ENCODE measurements at regions not wholly inside any gene's neighbourhood (a gene's known extent, or its start where the extent isn't known, plus 50 kb on each side); places are given as distances from the start of the nearest gene placed in this dataset.

DNA sequence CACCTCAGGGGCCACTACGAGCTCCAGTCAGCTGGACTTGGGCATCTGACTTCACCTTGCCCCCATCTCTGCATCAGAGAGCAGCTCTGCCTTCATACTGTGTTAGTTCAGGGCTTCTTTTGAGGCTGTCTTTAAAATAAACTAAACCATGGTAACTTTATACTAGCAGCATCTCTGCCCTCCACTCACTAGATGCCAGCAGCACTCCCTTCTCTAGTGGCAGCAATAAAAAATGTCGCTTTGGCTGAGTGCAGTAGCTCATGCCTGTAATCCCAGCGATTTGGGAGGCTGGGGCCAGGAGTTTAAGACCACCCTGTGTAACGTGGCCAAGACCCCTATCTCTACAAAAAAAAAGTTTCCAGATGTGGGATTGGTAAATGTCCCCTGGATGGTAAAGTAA is 584.4 kb downstream of the INHBA start:
- TF ChIP-seq, protein P1, sequence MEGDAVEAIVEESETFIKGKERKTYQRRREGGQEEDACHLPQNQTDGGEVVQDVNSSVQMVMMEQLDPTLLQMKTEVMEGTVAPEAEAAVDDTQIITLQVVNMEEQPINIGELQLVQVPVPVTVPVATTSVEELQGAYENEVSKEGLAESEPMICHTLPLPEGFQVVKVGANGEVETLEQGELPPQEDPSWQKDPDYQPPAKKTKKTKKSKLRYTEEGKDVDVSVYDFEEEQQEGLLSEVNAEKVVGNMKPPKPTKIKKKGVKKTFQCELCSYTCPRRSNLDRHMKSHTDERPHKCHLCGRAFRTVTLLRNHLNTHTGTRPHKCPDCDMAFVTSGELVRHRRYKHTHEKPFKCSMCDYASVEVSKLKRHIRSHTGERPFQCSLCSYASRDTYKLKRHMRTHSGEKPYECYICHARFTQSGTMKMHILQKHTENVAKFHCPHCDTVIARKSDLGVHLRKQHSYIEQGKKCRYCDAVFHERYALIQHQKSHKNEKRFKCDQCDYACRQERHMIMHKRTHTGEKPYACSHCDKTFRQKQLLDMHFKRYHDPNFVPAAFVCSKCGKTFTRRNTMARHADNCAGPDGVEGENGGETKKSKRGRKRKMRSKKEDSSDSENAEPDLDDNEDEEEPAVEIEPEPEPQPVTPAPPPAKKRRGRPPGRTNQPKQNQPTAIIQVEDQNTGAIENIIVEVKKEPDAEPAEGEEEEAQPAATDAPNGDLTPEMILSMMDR (IDR thresholded peaks at IDR 0.05; ENCODE audit: poor library complexity, severe bottlenecking) = no peak
- TF ChIP-seq EZH2 (IDR thresholded peaks at IDR 0.05; ENCODE audit: borderline replicate concordance, insufficient read depth, low read length, poor library complexity, severe bottlenecking) = no peak
- TF ChIP-seq POLR2AphosphoS5 (IDR thresholded peaks at IDR 0.05) = no peak
- TF ChIP-seq, protein P2, sequence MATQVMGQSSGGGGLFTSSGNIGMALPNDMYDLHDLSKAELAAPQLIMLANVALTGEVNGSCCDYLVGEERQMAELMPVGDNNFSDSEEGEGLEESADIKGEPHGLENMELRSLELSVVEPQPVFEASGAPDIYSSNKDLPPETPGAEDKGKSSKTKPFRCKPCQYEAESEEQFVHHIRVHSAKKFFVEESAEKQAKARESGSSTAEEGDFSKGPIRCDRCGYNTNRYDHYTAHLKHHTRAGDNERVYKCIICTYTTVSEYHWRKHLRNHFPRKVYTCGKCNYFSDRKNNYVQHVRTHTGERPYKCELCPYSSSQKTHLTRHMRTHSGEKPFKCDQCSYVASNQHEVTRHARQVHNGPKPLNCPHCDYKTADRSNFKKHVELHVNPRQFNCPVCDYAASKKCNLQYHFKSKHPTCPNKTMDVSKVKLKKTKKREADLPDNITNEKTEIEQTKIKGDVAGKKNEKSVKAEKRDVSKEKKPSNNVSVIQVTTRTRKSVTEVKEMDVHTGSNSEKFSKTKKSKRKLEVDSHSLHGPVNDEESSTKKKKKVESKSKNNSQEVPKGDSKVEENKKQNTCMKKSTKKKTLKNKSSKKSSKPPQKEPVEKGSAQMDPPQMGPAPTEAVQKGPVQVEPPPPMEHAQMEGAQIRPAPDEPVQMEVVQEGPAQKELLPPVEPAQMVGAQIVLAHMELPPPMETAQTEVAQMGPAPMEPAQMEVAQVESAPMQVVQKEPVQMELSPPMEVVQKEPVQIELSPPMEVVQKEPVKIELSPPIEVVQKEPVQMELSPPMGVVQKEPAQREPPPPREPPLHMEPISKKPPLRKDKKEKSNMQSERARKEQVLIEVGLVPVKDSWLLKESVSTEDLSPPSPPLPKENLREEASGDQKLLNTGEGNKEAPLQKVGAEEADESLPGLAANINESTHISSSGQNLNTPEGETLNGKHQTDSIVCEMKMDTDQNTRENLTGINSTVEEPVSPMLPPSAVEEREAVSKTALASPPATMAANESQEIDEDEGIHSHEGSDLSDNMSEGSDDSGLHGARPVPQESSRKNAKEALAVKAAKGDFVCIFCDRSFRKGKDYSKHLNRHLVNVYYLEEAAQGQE (IDR thresholded peaks at IDR 0.05; ENCODE audit: borderline replicate concordance) = no peak
- TF ChIP-seq EP300 (conservative IDR thresholded peaks at IDR 0.05; ENCODE audit: poor library complexity, severe bottlenecking) = no peak
- no peak for TF ChIP-seq MXI1 (conservative IDR thresholded peaks at IDR 0.05; ENCODE audit: poor library complexity, severe bottlenecking)
- no peak for TF ChIP-seq TAF1 (IDR thresholded peaks at IDR 0.05; ENCODE audit: low read depth)
- TF ChIP-seq SMC3 (conservative IDR thresholded peaks at IDR 0.05; ENCODE audit: poor library complexity) = no peak
- TF ChIP-seq RAD21 (conservative IDR thresholded peaks at IDR 0.05) = no peak

Data from neural cell (in vitro differentiated cells).